Progenitor cell of endocrine pancreas (in vitro differentiated cells): ENCODE measurements at regions not wholly inside any gene's neighbourhood (a gene's known extent, or its start where the extent isn't known, plus 50 kb on each side); places are given as distances from the start of the nearest gene placed in this dataset.

Experiments used
- DNase-seq: peaks from one replicate; pipeline ENCODE4 v3.0.0; 2021; ENCODE audit warnings: low spot score; ENCODE audit not compliant: unreplicated experiment
- H3K27ac Mint-ChIP-seq: 2 replicates; pipeline ENCODE4 v1.8.0; 2021; ENCODE audit warnings: mild to moderate bottlenecking, moderate library complexity, mixed read lengths
- H3K27me3 Mint-ChIP-seq: 2 replicates; pipeline ENCODE4 v1.8.0; 2021; ENCODE audit warnings: mixed read lengths
- H3K36me3 Mint-ChIP-seq: 2 replicates; pipeline ENCODE4 v1.8.0; 2022; ENCODE audit warnings: mixed read lengths; ENCODE audit not compliant: insufficient read depth
- H3K4me1 Mint-ChIP-seq: 2 replicates; pipeline ENCODE4 v1.8.0; 2021; ENCODE audit warnings: low read depth, mixed read lengths
- H3K4me3 Mint-ChIP-seq: 2 replicates; pipeline ENCODE4 v1.8.0; 2021; ENCODE audit warnings: low read depth, mild to moderate bottlenecking, moderate library complexity, mixed read lengths
- H3K9me3 Mint-ChIP-seq: 2 replicates; pipeline ENCODE4 v1.8.0; 2021; ENCODE audit warnings: low read depth, mixed read lengths
- TF ChIP-seq, protein P1 (sequence below): fragments of 200-600 bp; sonication (generic); IDR thresholded peaks from one replicate; pipeline ENCODE4 v1.5.0; 2021; ENCODE audit warnings: antibody characterized with exemption, mild to moderate bottlenecking; ENCODE audit not compliant: unreplicated experiment

DNA sequence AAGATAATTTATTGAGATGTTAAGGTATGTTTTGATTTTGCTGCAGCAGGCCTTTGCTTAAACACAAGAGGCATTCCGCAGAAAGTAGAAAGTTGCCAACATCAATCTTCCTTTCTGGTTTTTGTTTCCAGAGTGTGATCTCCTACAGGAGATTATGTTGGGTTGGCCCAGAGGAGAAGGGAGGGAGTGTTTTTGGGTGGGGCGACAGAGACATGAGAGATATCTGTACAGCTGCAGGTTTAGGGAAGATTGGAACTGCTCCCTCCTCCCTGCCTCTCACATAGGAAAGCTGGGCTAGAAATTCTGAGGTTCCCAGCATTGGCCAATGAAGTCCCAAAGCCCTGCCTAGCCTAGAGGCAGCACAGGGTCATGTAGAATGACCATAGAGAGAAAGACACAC lies 211.0 kb downstream of the CEMIP2 start:
- H3K4me1 Mint-ChIP-seq, result peaks cover 10% of the 10 kb centered on the region
- TF ChIP-seq, protein P1, sequence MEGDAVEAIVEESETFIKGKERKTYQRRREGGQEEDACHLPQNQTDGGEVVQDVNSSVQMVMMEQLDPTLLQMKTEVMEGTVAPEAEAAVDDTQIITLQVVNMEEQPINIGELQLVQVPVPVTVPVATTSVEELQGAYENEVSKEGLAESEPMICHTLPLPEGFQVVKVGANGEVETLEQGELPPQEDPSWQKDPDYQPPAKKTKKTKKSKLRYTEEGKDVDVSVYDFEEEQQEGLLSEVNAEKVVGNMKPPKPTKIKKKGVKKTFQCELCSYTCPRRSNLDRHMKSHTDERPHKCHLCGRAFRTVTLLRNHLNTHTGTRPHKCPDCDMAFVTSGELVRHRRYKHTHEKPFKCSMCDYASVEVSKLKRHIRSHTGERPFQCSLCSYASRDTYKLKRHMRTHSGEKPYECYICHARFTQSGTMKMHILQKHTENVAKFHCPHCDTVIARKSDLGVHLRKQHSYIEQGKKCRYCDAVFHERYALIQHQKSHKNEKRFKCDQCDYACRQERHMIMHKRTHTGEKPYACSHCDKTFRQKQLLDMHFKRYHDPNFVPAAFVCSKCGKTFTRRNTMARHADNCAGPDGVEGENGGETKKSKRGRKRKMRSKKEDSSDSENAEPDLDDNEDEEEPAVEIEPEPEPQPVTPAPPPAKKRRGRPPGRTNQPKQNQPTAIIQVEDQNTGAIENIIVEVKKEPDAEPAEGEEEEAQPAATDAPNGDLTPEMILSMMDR, result no peak
- H3K9me3 Mint-ChIP-seq, result no peaks in the 10 kb centered on the region
- DNase-seq, result no peak
- H3K36me3 Mint-ChIP-seq, result no peaks in the 10 kb centered on the region
- no peak overlapping the region for H3K4me3 Mint-ChIP-seq
- H3K27me3 Mint-ChIP-seq, result no peaks in the 10 kb centered on the region
- H3K27ac Mint-ChIP-seq, result no peak overlapping the region

DNA sequence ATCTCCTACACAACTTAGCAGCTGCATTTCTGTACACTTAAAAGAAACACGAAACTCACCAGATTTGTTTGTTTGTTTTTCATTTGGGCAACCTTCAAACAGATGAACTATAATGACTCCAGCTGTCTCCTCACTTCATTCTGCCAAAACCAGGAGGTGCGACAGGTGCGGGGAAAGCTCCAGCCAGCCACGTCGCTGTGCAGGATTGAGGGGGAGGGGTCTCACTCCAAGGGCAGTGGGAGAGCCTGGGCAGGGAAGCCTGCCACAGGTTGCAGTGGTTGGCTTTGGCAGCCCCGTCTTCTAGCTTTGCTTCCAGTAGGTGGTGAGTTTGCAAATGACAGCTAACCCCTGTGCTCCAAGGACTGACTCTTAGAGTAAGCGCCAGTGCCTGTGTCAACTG lies 215.8 kb downstream of the CEMIP2 start:
- Mint-ChIP-seq H3K4me3 (no peak overlapping the region), H3K9me3 (no peaks in the 10 kb centered on the region), H3K4me1 (peaks cover 5% of the 10 kb centered on the region), H3K27ac (no peak overlapping the region), H3K27me3 (peaks cover 8% of the 10 kb centered on the region), H3K36me3 (no peaks in the 10 kb centered on the region)
- TF ChIP-seq, protein P1, result no peak
- peak; percentile 9 for DNase-seq

DNA sequence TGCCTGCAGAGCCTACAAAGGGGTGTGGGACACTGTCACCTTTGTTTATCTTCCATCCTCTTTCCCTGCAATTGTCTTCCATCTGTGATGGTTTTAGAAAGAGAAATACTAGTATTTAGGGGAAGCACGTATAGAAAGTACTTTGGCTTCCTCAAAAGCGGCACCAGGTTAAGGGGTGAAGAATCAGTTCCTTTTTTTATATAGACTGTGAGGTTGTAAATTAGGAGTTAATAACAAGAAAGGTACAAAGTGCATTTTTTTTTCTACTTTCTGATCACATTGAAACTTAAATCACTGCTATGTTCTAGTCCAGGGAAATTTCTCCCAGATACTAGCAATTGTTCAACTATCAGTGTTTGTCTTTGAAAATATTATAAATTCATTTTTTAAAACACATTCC lies 219.3 kb downstream of the CEMIP2 start:
- Mint-ChIP-seq H3K27ac (no peak overlapping the region), H3K36me3 (no peaks in the 10 kb centered on the region), H3K9me3 (no peaks in the 10 kb centered on the region), H3K27me3 (peaks cover 8% of the 10 kb centered on the region), H3K4me1 (peaks cover 5% of the 10 kb centered on the region), H3K4me3 (no peak overlapping the region)
- TF ChIP-seq, protein P1, result no peak
- no peak for DNase-seq

DNA sequence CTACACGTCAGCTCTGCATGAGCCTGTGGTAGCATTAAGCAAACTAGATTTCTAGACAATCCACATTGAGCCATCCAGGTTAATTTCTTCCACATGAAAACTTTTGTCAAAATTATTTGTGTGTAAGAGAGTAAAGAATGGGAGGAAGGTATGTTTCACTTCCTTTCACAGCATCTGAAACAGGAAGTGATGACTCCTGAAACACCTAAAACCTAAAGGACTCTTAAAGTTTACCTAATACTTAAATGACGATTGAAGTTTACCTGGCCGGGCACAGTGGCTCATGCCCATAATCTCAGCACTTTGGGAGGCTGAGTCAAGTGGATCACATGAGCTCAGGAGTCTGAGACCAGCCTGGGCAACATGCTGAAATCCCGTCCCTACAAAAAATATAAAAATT lies 223.8 kb downstream of the CEMIP2 start:
- Mint-ChIP-seq H3K9me3 (no peaks in the 10 kb centered on the region), H3K27ac (no peak overlapping the region), H3K4me1 (no peaks in the 10 kb centered on the region), H3K27me3 (peaks cover 8% of the 10 kb centered on the region), H3K4me3 (no peak overlapping the region), H3K36me3 (no peaks in the 10 kb centered on the region)
- TF ChIP-seq, protein P1, result no peak
- no peak for DNase-seq

DNA sequence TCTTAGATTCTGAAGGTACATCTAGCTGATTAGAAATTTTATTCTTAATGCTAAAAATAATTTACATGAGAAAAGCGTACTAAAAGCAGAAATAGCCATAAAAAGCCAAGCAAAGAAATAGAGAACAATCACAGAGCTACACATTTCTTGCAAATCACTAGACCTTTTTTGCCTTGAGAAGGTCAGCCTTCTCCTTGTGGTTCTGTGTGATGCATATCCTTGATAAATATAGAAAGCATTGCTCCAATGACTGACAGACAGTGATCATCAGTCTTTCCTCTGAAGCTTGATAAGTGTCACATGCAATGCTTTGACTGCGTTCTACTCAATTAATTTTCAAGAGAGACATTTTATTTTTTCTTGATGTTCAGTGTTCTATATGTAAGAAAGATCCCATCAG lies 226.9 kb downstream of the CEMIP2 start:
- no peak for DNase-seq
- H3K4me1 Mint-ChIP-seq, result no peaks in the 10 kb centered on the region
- H3K27me3 Mint-ChIP-seq, result no peaks in the 10 kb centered on the region
- no peak overlapping the region for H3K4me3 Mint-ChIP-seq
- no peaks in the 10 kb centered on the region for H3K36me3 Mint-ChIP-seq
- no peak overlapping the region for H3K27ac Mint-ChIP-seq
- TF ChIP-seq, protein P1, result no peak
- no peaks in the 10 kb centered on the region for H3K9me3 Mint-ChIP-seq
